RPMI8226 (cell line): ENCODE measurements at regions not wholly inside any gene's neighbourhood (a gene's known extent, or its start where the extent isn't known, plus 50 kb on each side); places are given as distances from the start of the nearest gene placed in this dataset.
"Not testable (repeated sequence)": the region's sequence is repeated elsewhere in the genome, so short reads cannot be mapped to it uniquely, and the experiment has no call there.

Experiments
- DNase-seq: peaks from one replicate; pipeline ENCODE4 v3.0.0-alpha.2; 2015

DNA sequence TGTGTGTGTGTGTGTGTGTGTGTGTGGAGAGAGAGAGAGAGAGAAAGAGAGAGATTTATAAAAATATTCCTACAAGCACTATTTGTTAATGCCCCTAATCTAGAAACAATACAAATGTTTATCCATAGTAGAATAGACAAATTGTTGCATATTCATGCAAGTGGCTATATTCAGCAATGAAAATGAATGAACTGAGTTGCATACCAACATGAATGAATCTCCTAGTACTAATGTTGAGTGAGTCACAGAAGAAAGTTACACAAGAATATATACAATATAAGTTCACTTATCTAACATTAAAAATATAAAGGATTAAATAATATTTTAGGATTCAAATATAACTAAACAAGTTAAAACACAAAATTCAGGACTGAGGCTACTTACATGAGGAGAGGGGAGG is 456.8 kb upstream of the AMOT start:
- no peak for DNase-seq

- no peak for DNase-seq
Observed at GRCh38 chrX:113289503-113289902, 448.9 kb upstream of the AMOT start.

GRCh38 chrX:113287761-113288160 is 447.1 kb upstream of the AMOT start:
- DNase-seq = no peak

- no peak for DNase-seq
Observed at GRCh38 chrX:113275804-113276203, 435.2 kb upstream of the AMOT start.

- DNase-seq = no peak
Observed at GRCh38 chrX:113274791-113275190, 434.2 kb upstream of the AMOT start.

GRCh38 chrX:113274345-113274744 is 433.7 kb upstream of the AMOT start:
- no peak for DNase-seq

DNA sequence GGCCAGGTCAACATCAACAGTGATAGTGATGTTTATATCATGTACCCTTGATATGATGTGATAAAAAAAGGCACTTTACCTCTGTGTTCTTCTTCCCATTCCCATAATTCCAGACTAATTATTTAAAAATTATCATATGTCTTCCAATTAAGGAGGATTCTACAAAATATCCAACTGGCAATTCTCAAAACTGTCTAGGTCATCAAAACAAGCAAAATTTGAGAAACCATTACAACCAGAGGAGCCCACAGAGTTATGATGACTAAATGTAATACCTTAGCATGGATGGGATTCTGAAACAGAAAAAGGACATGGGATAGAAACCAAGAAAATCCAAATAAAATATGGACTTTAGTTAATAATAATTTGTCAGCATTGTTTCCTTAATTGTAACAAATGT is 428.6 kb upstream of the AMOT start:
- no peak for DNase-seq

DNA sequence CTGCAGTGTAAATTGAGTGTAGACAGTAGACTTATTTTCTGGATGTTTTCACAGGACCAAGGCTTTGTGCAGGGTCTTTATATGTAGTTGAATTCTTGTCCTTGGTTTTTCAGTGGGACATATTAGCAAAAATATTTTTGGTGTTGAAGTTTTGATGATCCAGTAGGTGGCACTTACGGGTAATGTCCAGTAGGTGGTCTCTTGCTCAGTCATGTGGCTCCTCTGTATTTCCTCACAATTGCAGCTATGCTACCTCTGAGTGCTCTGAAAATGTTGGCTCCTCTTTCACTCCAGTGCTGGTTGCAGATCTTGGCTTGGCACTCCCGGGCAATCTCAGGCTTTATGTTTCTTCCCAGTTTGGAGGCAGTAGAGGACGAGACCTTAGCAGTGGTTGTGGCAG is 419.8 kb upstream of the AMOT start:
- no peak for DNase-seq

GRCh38 chrX:113222305-113222704 is 381.7 kb upstream of the AMOT start:
- DNase-seq = no peak

DNA sequence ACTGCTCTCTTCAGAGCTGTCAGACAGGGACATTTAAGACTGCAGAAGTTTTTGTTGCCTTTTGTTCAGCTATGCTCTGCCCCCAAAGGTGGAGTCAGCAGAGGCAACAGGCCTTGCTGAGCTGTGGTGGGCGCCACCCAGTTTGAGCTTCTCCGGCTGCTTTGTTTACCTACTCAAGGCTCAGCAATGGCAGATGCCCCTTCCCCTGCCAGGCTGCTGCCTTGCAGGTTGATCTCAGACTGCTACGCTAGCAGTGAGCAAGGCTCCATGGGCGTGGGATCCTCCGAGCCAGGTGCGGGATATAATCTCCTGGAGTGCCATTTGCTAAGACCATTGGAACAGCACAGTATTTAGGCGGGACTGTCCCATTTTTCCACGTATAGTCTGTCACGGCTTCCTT is 371.4 kb upstream of the AMOT start:
- DNase-seq = no peak

DNA sequence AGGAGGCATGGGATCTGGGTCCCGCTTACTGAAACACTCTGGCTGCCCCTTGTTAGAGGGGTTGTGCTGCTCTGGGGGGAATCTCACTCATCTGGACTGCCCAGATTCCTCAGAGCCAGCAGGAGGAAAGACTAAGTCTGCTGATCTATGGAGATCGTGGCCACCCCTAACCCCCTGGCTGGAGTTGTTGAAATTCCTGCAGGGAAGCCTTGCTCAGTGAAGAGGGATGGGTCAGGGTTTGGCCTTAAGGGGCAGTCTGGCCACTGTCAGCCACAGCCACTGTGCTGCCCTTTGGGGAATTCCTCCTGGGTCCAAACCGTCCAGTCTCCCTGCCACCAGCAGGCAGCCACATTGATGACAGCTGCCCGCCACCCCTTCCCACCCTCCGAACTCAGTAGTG is 362.0 kb upstream of the AMOT start:
- no peak for DNase-seq

- no peak for DNase-seq
Observed at GRCh38 chrX:113195949-113196348, 355.3 kb upstream of the AMOT start.

GRCh38 chrX:113192418-113192817 is 351.8 kb upstream of the AMOT start:
- DNase-seq = no peak

DNA sequence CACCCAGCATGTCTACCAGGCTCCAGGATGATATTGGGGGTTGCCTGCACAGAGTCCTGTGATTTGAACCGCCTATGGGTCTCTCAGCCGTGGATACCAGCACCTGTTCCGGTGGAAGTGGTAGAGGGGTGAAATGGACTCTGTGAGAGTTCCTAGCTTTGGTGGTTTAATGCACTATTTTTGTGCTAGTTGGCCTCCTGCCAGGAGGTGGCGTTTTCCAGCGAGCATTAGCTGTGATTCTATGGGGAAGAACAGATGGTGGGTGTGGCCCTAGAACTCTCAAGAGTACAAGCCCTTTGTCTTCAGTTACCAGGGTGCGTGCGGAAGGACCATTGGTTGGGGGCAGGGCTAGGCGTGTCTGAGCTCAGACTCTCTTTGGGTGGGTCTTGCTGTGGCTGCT is 316.9 kb upstream of the AMOT start:
- no peak for DNase-seq

- DNase-seq = not testable (repeated sequence)
Observed at GRCh38 chrX:113154315-113154714, 313.7 kb upstream of the AMOT start.

DNA sequence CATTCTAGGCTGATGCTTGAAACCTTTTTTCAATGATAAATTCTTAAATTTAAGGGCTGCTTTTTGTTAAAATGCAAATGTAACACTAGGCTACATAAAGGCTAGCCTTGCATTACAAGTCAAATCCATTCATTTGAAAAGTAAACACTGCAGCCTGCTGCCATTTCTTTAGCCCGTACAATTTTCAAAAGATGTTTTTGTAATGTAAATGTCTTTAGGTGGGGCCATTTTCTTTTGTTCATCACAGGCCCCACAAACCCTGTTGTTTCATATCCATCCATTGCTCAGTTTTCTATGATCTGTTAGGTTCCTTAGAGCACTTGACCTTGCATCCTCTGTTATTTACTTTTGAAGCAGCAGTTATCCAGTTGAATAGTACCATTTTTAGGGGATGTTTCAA is 296.2 kb upstream of the AMOT start:
- no peak for DNase-seq

DNA sequence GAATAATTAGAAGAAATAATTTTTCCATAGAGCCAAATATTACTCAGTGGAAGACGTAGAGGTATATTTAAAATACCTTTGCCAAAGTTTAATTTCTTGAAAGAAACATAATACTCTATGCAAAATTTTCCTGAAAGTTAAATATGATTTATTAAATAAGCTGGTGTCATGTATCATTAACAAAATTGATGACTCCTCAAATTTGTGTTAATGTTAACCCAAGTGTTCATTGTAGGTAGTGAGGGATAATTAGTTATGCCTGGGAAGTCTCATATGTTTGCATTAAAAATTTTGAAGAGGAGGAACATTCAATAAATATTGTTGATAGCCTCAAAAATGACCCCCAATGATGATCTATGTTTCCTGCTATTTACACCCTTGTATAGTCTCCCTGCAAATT is 292.7 kb upstream of the AMOT start:
- DNase-seq = no peak

- DNase-seq = no peak
Observed at GRCh38 chrX:113124693-113125092, 284.1 kb upstream of the AMOT start.

GRCh38 chrX:113075521-113075920 is 234.9 kb upstream of the AMOT start:
- no peak for DNase-seq

GRCh38 chrX:113059714-113060113 is 219.1 kb upstream of the AMOT start:
- DNase-seq = no peak

DNA sequence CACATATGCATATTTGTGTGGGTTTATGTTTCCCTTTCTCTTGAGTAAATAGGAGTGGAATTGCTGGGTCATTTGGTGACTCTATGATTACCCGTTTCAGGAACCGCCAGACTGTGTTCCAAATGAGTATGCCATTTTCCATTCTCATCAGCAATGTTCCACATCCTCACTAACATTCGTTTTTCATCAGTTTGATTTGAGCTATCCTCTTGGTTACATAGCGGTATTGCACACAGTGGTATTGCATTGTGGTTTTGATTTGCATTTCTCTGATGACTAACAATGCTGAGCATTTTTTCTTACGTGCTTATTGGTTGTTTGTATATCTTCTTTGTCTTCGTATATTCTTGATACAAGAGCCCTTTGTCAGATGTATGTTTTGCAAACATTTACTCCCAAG is 218.0 kb upstream of the AMOT start:
- no peak for DNase-seq

- DNase-seq = no peak
Observed at GRCh38 chrX:113048896-113049295, 208.3 kb upstream of the AMOT start.

GRCh38 chrX:113048480-113048879 is 207.8 kb upstream of the AMOT start:
- no peak for DNase-seq

DNA sequence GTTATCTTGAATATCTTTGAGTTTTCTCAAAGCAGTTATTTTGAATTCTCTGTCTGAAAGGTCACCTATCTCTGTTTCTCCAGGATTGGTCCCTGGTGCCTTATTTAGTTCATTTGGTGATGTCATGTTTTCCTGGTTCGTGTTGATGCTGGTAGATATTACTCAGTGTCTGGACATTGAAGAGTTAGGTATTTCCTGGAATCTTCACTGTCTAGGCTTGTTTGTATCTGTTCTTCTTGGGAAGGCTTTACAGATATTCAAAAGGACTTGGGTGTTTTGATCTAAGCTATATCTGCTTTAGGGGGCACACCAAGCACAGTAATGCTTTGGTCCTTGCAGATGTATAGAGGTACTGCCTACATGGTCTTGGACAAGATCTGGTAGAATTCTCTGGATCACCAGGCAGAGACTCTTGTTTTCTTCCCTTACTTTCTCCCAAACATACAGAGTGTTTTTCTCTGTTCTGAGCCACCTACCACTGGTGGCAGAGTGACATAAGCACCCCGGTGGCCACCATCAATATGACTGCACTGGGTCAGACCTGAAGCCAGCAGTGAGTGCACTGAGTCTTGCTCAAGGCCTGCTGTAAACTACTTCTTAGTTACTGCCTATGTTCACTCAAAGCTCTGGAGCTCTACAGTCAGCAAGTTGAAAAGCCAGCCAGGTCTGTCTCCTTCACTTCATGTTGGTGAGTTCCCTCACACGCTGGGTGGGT is 193.5 kb upstream of the AMOT start:
- DNase-seq = no peak

- no peak for DNase-seq
Observed at GRCh38 chrX:113019958-113020357, 179.3 kb upstream of the AMOT start.

GRCh38 chrX:113009837-113010236 is 169.2 kb upstream of the AMOT start:
- no peak for DNase-seq
